Activated CD8-positive, alpha-beta T cell treated with anti-CD3 and anti-CD28 coated beads for 36 hours (primary cell): ENCODE measurements at regions not wholly inside any gene's neighbourhood (a gene's known extent, or its start where the extent isn't known, plus 50 kb on each side); places are given as distances from the start of the nearest gene placed in this dataset.

ENCODE experiments used
- ATAC-seq: fragments of 200-7000 bp; cut with Tn5 transposase; one replicate; pipeline ENCODE4 v1.10.0; 2021; ENCODE audit warnings: mild to moderate bottlenecking, moderate library complexity
- CTCF ChIA-PET: fragments of 350-600 bp; sonication (Branson Sonifier 250); formaldehyde crosslinking; loops from one replicate; lab custom pipeline; 2021; ENCODE audit warnings: antibody characterized with exemption; lab: Charles Lee
- POLR2A ChIA-PET: fragments of 350-600 bp; sonication (Branson Sonifier 250); formaldehyde crosslinking; loops from one replicate; lab custom pipeline; 2021; ENCODE audit warnings: antibody characterized with exemption; lab: Charles Lee
- DNase-seq: peaks from one replicate; pipeline ENCODE4 v3.0.0-alpha.2; 2020
- H3K27ac Mint-ChIP-seq: one replicate; pipeline ENCODE4 v1.8.0; 2021; ENCODE audit warnings: mild to moderate bottlenecking, mixed read lengths
- H3K27me3 Mint-ChIP-seq: one replicate; pipeline ENCODE4 v1.8.0; 2021; ENCODE audit warnings: mixed read lengths
- H3K36me3 Mint-ChIP-seq: one replicate; pipeline ENCODE4 v1.8.0; 2021; ENCODE audit warnings: low read depth, mixed read lengths
- H3K4me1 Mint-ChIP-seq: one replicate; pipeline ENCODE4 v1.8.0; 2021; ENCODE audit warnings: low read depth, mixed read lengths
- H3K4me3 Mint-ChIP-seq: one replicate; pipeline ENCODE4 v1.8.0; 2021; ENCODE audit warnings: mild to moderate bottlenecking, moderate library complexity, mixed read lengths
- H3K9me3 Mint-ChIP-seq: one replicate; pipeline ENCODE4 v1.8.0; 2021; ENCODE audit warnings: mixed read lengths
- intact Hi-C: fragments of 100-400 bp; cut with micrococcal nuclease; formaldehyde crosslinking; loops from one replicate; pipeline ENCODE4 v1.10.0; 2022
- TF ChIP-seq, protein P1 (sequence below): fragments of 200-600 bp; IDR thresholded peaks from one replicate; pipeline ENCODE4 v1.8.0; 2022; ENCODE audit warnings: antibody characterized with exemption, mild to moderate bottlenecking

DNA sequence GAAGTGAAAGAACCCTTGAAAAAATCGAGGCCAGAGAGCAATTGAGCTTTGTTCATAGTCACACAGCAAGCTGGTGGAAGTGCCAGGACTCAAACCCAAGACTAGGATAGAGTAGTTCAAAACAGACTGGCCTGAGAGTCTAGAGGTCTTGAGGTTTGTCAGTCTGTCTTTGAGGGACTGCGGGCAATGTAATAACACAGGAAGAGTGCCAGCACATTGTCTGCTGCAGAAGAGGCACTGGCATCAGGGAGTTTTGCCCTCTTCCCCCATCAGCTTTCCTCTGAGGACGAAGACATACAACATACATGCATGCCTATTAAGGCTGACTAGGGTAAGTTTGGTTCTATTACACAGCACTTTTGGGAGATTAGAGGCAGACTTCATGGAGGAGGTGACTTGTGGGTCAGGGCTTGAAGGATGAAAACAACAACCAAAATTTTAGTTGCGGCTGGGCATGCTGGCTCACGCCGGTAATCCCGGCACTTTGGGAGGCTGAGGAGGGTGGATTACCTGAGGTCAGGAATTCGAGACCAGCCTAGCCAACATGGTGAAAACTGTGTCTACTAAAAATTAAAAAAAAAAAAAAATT, 64.1 kb upstream of the LAS1L start:
- intact Hi-C loops, result loop anchor here (5.0 kb wide), 2 partner anchors 74 to 389 kb away; no protein-coding TSS in a partner anchor
- CTCF ChIA-PET, result interaction anchor here (1.3 kb wide), 1 partner anchor 372 kb away, joined by 4 read pairs; no protein-coding TSS in a partner anchor
- TF ChIP-seq, protein P1, sequence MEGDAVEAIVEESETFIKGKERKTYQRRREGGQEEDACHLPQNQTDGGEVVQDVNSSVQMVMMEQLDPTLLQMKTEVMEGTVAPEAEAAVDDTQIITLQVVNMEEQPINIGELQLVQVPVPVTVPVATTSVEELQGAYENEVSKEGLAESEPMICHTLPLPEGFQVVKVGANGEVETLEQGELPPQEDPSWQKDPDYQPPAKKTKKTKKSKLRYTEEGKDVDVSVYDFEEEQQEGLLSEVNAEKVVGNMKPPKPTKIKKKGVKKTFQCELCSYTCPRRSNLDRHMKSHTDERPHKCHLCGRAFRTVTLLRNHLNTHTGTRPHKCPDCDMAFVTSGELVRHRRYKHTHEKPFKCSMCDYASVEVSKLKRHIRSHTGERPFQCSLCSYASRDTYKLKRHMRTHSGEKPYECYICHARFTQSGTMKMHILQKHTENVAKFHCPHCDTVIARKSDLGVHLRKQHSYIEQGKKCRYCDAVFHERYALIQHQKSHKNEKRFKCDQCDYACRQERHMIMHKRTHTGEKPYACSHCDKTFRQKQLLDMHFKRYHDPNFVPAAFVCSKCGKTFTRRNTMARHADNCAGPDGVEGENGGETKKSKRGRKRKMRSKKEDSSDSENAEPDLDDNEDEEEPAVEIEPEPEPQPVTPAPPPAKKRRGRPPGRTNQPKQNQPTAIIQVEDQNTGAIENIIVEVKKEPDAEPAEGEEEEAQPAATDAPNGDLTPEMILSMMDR, result no peak
- H3K4me1 Mint-ChIP-seq, result peaks cover 80% of the 10 kb centered on the region
- ATAC-seq (no peak), DNase-seq (peak; percentile 16)
- no peaks in the 10 kb centered on the region for H3K9me3 Mint-ChIP-seq
- POLR2A ChIA-PET, result interaction anchor here (0.5 to 1.5 kb wide), 2 partner anchors 61 to 113 kb away, joined by 3 read pairs; no protein-coding TSS in a partner anchor
- H3K27me3 Mint-ChIP-seq, result no peaks in the 10 kb centered on the region
- H3K27ac Mint-ChIP-seq, result peak overlapping the region; percentile 88
- no peaks in the 10 kb centered on the region for H3K36me3 Mint-ChIP-seq
- H3K4me3 Mint-ChIP-seq, result peak overlapping the region; percentile 70

DNA sequence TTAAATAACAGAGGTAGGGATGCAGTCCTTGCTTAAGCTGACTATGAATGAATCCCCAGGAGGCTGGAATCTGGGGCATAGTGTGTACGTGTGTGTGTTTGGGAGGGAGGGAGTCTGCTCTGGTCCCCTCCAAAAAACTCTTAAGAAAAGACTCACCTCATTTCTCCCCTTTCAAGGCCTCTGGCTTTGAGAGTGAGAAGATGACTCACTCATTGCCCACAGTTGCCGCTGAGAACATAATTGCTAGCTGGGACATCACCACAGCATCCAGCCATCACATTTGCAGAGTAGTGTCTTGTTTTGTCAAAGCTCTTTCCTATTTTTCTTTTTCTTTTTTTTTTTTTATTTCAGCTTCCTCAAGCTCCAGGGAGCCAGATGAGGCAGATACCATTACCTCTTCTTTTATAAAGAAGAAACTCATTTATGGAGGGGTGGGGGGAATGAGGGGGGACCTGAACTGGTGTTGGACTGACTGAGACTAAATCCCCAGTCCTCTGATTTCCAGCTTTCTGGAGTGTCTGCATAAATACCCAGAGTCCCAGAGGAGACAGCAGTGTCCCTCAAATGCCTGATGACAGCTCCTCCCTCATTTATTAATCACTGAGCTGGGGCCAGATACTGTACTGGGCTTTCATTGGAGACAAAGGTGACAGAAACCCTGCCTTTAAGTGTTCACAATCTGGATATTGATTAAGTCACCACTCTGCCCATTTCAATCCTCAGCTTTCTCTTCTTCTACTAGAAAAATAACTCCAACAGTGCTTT, 61.9 kb upstream of the LAS1L start:
- TF ChIP-seq, protein P1, result no peak
- no peaks in the 10 kb centered on the region for H3K9me3 Mint-ChIP-seq
- POLR2A ChIA-PET, result interaction anchor here (0.6 to 1.9 kb wide), 10 partner anchors 54 to 127 kb away, joined by 3 to 17 read pairs (median 4); partner anchors contain the start of gene MSN
- no peaks in the 10 kb centered on the region for H3K27me3 Mint-ChIP-seq
- peaks cover 64% of the 10 kb centered on the region for H3K4me1 Mint-ChIP-seq
- DNase-seq, result peak; percentile 76
- ATAC-seq, result peak; percentile 50
- H3K27ac Mint-ChIP-seq, result peak overlapping the region; percentile 88
- intact Hi-C loops, result loop anchor here (2.0 to 5.0 kb wide), 3 partner anchors 76 to 391 kb away; no protein-coding TSS in a partner anchor
- peak overlapping the region; percentile 61 for H3K4me3 Mint-ChIP-seq
- H3K36me3 Mint-ChIP-seq, result no peaks in the 10 kb centered on the region
- CTCF ChIA-PET, result interaction anchor here (1.0 to 2.1 kb wide), 13 partner anchors 15 to 390 kb away, joined by 3 to 10 read pairs (median 4); no protein-coding TSS in a partner anchor

DNA sequence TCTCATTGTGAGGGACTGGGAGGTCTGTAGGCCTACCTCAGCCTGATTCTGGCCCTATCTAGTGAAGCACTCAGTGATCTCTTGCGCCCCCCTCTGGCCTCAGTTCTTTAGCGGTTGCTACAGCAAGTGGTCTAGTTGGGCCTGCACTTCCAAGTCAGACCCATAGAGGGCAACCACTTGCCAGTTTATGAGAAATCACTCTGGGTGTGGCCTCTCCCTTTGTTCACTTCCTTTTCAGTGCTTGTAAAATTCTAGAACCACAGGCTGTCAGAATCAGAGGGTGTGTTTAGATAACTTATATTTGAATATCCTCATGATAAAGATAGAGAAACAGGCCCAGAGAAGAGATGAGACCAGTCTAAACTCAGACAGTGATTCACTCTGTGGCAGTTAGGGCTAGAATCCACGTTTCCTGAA, 60.9 kb upstream of the LAS1L start:
- Mint-ChIP-seq H3K4me3 (peak overlapping the region; percentile 61), H3K27ac (peak overlapping the region; percentile 88), H3K9me3 (no peaks in the 10 kb centered on the region), H3K27me3 (no peaks in the 10 kb centered on the region), H3K4me1 (peaks cover 54% of the 10 kb centered on the region), H3K36me3 (no peaks in the 10 kb centered on the region)
- CTCF ChIA-PET, result interaction anchor here (1.2 to 2.1 kb wide), 6 partner anchors 61 to 128 kb away, joined by 3 to 10 read pairs (median 6); no protein-coding TSS in a partner anchor
- intact Hi-C loops, result loop anchor here (2.0 to 5.0 kb wide), 3 partner anchors 77 to 392 kb away; no protein-coding TSS in a partner anchor
- TF ChIP-seq, protein P1, result peak; percentile 76
- POLR2A ChIA-PET, result interaction anchor here (1.2 to 1.8 kb wide), 3 partner anchors 55 to 128 kb away, joined by 4 to 17 read pairs (median 6); partner anchors contain the start of gene MSN
- peak; percentile 99 for DNase-seq
- ATAC-seq, result peak; percentile 88

DNA sequence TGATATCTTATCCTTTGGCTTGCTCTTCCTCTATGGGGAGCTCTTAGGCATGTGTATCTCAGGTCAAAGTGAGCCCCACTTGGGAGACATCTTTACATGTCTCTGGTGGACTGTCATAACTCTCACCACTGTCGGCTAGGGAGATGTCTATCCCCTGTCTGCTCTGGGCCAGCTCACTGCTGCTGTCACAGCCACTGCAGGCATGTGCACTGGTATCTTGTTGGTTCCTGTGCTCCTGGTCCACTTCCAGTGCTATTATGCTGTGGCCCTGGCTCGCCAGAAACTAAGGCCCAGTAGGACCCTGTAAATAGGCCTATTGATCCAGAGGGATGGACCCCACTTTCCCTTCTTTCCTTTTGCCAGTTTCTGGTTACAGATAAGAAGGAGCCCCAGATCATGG, 56.6 kb upstream of the LAS1L start:
- ATAC-seq (no peak), DNase-seq (no peak)
- intact Hi-C loops, result no loop called here
- no peaks in the 10 kb centered on the region for H3K9me3 Mint-ChIP-seq
- H3K4me3 Mint-ChIP-seq, result no peak overlapping the region
- H3K4me1 Mint-ChIP-seq, result peaks cover 19% of the 10 kb centered on the region
- ChIA-PET POLR2A (no interaction called here), CTCF (no interaction called here)
- H3K27me3 Mint-ChIP-seq, result no peaks in the 10 kb centered on the region
- no peak overlapping the region for H3K27ac Mint-ChIP-seq
- no peaks in the 10 kb centered on the region for H3K36me3 Mint-ChIP-seq
- TF ChIP-seq, protein P1, result no peak
